ENCODE measurements at regions not wholly inside any gene's neighbourhood (a gene's known extent, or its start where the extent isn't known, plus 50 kb on each side); places are given as distances from the start of the nearest gene placed in this dataset.

DNA sequence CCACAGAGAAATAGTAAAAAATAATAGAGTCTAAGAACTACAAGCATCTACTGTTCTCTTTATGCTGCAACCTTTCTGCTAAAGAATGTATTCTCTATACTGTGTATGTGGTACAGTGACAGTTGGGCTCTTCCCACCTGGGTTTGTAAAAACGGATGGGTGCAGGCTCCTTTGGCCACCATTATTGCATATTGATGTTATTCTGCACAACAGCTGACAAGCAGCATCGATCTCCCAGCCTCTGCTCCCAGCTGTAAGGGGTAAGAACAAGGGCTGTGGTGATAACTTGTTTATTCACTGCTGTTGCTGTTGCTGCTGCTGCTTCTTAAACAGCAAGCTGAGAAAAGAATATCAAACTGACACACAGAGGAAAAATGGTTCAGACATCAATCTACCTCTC, 56.1 kb downstream of the KCNRG start:
- TF ChIP-seq, protein P1, sequence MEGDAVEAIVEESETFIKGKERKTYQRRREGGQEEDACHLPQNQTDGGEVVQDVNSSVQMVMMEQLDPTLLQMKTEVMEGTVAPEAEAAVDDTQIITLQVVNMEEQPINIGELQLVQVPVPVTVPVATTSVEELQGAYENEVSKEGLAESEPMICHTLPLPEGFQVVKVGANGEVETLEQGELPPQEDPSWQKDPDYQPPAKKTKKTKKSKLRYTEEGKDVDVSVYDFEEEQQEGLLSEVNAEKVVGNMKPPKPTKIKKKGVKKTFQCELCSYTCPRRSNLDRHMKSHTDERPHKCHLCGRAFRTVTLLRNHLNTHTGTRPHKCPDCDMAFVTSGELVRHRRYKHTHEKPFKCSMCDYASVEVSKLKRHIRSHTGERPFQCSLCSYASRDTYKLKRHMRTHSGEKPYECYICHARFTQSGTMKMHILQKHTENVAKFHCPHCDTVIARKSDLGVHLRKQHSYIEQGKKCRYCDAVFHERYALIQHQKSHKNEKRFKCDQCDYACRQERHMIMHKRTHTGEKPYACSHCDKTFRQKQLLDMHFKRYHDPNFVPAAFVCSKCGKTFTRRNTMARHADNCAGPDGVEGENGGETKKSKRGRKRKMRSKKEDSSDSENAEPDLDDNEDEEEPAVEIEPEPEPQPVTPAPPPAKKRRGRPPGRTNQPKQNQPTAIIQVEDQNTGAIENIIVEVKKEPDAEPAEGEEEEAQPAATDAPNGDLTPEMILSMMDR (IDR thresholded peaks at IDR 0.05; ENCODE audit: low read depth, low read length, missing control alignments), result no peak
- H3K4me3 ChIP-seq (replicated peaks; ENCODE audit: low read depth, low read length), result no peak overlapping the region
- DNase-seq (ENCODE audit: extremely low read depth, low read depth), result no peak

GRCh38 chr13:50072676-50073075, 57.4 kb downstream of the KCNRG start:
- DNase-seq (ENCODE audit: extremely low read depth, low read depth), result no peak
- H3K4me3 ChIP-seq (replicated peaks; ENCODE audit: low read depth, low read length), result no peak overlapping the region
- TF ChIP-seq, protein P1 (IDR thresholded peaks at IDR 0.05; ENCODE audit: low read depth, low read length, missing control alignments), result no peak

DNA sequence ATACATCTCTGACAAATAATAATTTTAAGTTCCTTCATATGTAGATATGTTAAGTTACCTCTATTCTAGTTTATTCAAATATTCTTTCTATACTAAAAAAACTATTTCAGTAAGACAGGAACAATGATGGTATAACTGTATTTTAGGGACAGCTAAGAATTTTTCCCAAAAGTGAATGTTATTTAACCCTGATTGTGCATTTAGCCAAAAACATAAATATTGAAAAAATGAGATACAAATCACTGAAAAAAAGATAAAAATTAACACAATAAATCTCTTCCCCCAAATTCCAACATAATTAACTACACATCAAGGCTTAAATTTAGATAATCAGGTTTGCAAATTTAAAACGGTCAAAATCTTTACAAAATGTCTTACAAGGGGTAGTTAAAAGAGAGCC, 58.1 kb downstream of the KCNRG start:
- no peak overlapping the region for H3K4me3 ChIP-seq (replicated peaks; ENCODE audit: low read depth, low read length)
- TF ChIP-seq, protein P1 (IDR thresholded peaks at IDR 0.05; ENCODE audit: low read depth, low read length, missing control alignments), result no peak
- no peak for DNase-seq (ENCODE audit: extremely low read depth, low read depth)

DNA sequence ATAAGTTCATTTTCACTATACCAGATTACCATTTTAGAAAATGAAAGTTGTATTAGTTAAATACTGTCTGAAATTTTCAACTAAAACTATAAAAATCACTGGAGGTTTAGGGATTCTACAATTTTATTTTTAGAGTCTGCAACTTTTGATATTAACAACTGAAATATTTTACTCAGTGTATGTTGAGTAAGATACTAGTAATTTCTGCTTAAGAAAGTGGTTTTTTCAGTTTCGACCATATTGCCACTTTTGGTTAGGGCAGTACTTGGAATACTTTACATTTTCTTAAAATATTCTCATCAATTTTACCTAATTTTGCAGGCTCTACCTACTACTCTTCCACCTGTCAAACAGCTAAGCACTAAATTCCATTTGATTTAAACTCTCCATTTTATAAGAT, 59.6 kb downstream of the KCNRG start:
- TF ChIP-seq, protein P1 (IDR thresholded peaks at IDR 0.05; ENCODE audit: low read depth, low read length, missing control alignments), result no peak
- DNase-seq (ENCODE audit: extremely low read depth, low read depth), result no peak
- H3K4me3 ChIP-seq (replicated peaks; ENCODE audit: low read depth, low read length), result no peak overlapping the region

- DNase-seq (ENCODE audit: extremely low read depth, low read depth), result no peak
- TF ChIP-seq, protein P1 (IDR thresholded peaks at IDR 0.05; ENCODE audit: low read depth, low read length, missing control alignments), result no peak
- no peak overlapping the region for H3K4me3 ChIP-seq (replicated peaks; ENCODE audit: low read depth, low read length)
Measured at GRCh38 chr13:50075619-50076097, 60.4 kb downstream of the KCNRG start.

GRCh38 chr13:50077431-50077830, 62.2 kb downstream of the KCNRG start:
- TF ChIP-seq, protein P1 (IDR thresholded peaks at IDR 0.05; ENCODE audit: low read depth, low read length, missing control alignments), result no peak
- no peak overlapping the region for H3K4me3 ChIP-seq (replicated peaks; ENCODE audit: low read depth, low read length)
- DNase-seq (ENCODE audit: extremely low read depth, low read depth), result no peak

DNA sequence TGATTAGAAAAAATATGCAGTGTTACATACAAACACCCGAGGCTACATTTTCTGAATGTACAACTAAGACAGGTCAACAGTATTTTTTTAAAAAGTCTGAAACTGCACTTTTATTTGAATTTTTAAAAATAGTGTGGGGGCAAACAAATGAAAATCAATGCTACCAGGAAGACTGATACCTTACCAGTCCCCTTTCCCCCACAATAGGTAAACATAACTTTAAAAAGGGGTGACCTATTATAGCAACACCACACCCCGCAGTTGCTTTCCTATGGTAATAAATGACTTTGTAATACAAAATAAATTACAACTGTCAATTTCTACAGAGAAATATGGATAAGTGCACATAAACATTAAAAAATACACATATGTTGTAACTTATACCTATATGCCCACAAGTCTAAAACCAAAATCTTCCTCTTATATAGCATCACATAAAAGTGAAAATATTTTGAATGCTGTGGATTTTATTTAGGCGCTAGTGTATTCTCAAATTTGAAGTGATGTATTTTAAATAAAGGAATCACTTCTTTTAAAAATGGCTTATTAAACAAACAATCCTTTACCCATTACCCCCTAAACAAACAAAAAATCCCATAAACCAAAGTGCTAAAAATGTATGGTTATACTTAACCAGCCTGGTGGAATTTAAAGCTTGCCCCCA, 63.1 kb downstream of the KCNRG start:
- H3K4me3 ChIP-seq (replicated peaks; ENCODE audit: low read depth, low read length), result peak overlapping the region; percentile 74
- TF ChIP-seq, protein P1 (IDR thresholded peaks at IDR 0.05; ENCODE audit: low read depth, low read length, missing control alignments), result no peak
- no peak for DNase-seq (ENCODE audit: extremely low read depth, low read depth)
